HG03060 (cell line): ENCODE measurements at regions not wholly inside any gene's neighbourhood (a gene's known extent, or its start where the extent isn't known, plus 50 kb on each side); places are given as distances from the start of the nearest gene placed in this dataset.

ENCODE experiments used
- ATAC-seq: cut with Tn5 transposase; IDR thresholded peaks from one replicate; pipeline ENCODE4 v1.9.1; 2021; ENCODE audit warnings: low read depth, moderate number of reproducible peaks; ENCODE audit not compliant: unreplicated experiment

- no peak for ATAC-seq
These were observed 386.3 kb downstream of the MRPS30 start for GRCh38 chr5:45195026-45195425.
